BE2C (cell line): ENCODE measurements at regions not wholly inside any gene's neighbourhood (a gene's known extent, or its start where the extent isn't known, plus 50 kb on each side); places are given as distances from the start of the nearest gene placed in this dataset.

ENCODE experiments used
- DNase-seq: peaks from one replicate; pipeline ENCODE4 v3.0.0-alpha.2; 2020
- H3K27me3 ChIP-seq: fragments of 250-450 bp; sonication (Bioruptor Pico); 2 replicates; pipeline ENCODE4 v1.5.1; 2020; ENCODE audit warnings: mild to moderate bottlenecking
- H3K36me3 ChIP-seq: fragments of 250-450 bp; sonication (Bioruptor Pico); 2 replicates; pipeline ENCODE4 v1.5.1; 2020; ENCODE audit warnings: mild to moderate bottlenecking
- H3K4me1 ChIP-seq: fragments of 250-450 bp; sonication (Bioruptor Pico); 2 replicates; pipeline ENCODE4 v1.5.1; 2020
- H3K4me3 ChIP-seq: 2 replicates; pipeline ENCODE4 v1.5.1; 2011; ENCODE audit warnings: low read depth, low read length
- H3K9me3 ChIP-seq: fragments of 250-450 bp; sonication (Bioruptor Pico); 2 replicates; pipeline ENCODE4 v1.5.1; 2020
- TF ChIP-seq, protein P1 (sequence below): IDR thresholded peaks from 2 replicates; pipeline ENCODE4 v1.5.1; 2012; ENCODE audit warnings: mild to moderate bottlenecking, low read depth, low read length

DNA sequence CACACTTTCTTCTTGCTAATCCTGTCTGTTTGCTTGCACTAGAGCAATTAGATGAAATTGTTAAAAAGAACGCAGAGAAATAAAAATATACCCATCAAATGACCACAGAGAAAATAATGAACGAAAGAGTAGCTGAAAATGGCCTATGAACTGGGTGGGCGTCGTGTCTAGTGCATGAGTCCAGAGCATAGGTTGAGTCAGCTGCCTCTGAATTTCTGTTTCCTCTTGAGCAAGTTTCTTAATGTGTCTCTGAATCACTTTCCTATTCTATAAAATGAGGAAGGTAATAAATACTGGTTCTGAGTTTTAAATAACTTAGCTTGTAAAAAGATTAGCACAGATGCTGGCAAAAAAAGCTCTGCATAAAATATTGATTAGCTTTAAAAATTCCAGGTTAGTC, 75.0 kb downstream of the POM121L12 start:
- TF ChIP-seq, protein P1, sequence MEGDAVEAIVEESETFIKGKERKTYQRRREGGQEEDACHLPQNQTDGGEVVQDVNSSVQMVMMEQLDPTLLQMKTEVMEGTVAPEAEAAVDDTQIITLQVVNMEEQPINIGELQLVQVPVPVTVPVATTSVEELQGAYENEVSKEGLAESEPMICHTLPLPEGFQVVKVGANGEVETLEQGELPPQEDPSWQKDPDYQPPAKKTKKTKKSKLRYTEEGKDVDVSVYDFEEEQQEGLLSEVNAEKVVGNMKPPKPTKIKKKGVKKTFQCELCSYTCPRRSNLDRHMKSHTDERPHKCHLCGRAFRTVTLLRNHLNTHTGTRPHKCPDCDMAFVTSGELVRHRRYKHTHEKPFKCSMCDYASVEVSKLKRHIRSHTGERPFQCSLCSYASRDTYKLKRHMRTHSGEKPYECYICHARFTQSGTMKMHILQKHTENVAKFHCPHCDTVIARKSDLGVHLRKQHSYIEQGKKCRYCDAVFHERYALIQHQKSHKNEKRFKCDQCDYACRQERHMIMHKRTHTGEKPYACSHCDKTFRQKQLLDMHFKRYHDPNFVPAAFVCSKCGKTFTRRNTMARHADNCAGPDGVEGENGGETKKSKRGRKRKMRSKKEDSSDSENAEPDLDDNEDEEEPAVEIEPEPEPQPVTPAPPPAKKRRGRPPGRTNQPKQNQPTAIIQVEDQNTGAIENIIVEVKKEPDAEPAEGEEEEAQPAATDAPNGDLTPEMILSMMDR, result no peak
- DNase-seq, result no peak
- Histone ChIP-seq H3K9me3 (no peaks in the 10 kb centered on the region), H3K27me3 (no peaks in the 10 kb centered on the region), H3K36me3 (no peaks in the 10 kb centered on the region), H3K4me1 (no peaks in the 10 kb centered on the region), H3K4me3 (no peak overlapping the region)

DNA sequence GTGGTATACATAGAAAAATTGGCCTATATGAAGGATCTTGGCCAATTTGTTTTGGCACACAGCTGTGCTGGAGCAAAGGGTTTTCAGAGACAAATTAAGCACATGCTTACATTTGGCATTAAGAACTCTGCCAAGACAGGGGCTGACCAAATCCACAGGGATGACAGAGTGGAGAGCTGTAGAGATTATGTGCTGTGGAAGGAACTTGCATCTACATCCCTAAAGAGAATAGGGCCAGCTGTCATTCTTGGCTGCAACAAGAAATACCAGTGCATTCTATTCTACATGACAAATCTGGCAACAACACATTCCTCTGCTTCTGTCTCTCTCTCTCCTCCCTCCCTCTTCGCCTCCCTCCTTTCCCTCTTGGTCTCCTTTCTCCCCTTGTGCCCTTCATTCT, 75.6 kb downstream of the POM121L12 start:
- TF ChIP-seq, protein P1, result no peak
- no peaks in the 10 kb centered on the region for H3K27me3 ChIP-seq
- H3K36me3 ChIP-seq, result no peaks in the 10 kb centered on the region
- no peaks in the 10 kb centered on the region for H3K4me1 ChIP-seq
- DNase-seq, result no peak
- no peaks in the 10 kb centered on the region for H3K9me3 ChIP-seq
- H3K4me3 ChIP-seq, result no peak overlapping the region

DNA sequence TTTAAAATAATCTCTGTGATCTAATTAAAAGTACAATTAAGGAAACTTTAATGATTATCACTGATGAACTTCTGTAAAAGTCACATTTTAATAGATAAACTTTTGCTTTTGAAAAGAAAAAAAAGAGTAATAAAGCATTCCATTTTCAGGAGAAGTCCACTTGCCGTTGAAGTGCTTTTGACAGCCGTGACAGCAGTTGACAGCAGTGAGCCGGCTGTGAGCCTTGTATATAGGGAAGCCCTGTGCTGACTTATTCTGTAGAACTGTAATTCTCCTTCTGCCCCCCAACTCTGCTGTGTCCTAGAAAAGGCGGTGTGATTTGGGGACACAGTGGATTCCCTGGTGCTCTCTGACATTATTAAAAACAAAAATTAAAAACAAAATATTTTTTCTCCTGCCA, 78.0 kb downstream of the POM121L12 start:
- TF ChIP-seq, protein P1, result no peak

DNA sequence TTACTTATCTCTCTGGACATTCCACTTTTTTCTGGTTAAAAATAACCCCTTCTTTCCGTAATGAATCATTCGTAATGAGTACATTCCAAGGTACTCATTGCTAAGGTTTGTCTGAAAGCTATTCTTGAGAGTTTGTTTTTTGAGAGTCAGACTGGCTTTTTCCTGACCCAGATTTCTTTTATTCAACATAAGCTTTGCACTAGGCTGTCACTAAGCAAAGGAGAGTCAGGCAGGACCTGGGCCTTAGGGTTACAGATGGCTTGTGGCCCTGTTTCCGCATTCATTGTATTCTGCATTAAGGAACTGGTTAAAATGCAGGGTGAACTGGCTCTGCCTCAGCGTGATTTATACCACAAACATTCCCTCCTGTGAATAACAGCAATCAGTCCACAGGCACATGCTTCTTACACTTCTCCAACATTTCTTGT, 84.1 kb downstream of the POM121L12 start:
- TF ChIP-seq, protein P1, result no peak
- no peaks in the 10 kb centered on the region for H3K27me3 ChIP-seq
- no peaks in the 10 kb centered on the region for H3K4me1 ChIP-seq
- no peaks in the 10 kb centered on the region for H3K36me3 ChIP-seq
- H3K9me3 ChIP-seq, result no peaks in the 10 kb centered on the region
- DNase-seq, result no peak
- no peak overlapping the region for H3K4me3 ChIP-seq

More for the DNA sequence above, 78.0 kb downstream of the POM121L12 start:
- Histone ChIP-seq H3K9me3 (no peaks in the 10 kb centered on the region), H3K4me1 (no peaks in the 10 kb centered on the region), H3K27me3 (no peaks in the 10 kb centered on the region), H3K36me3 (no peaks in the 10 kb centered on the region), H3K4me3 (no peak overlapping the region)
- DNase-seq, result no peak

DNA sequence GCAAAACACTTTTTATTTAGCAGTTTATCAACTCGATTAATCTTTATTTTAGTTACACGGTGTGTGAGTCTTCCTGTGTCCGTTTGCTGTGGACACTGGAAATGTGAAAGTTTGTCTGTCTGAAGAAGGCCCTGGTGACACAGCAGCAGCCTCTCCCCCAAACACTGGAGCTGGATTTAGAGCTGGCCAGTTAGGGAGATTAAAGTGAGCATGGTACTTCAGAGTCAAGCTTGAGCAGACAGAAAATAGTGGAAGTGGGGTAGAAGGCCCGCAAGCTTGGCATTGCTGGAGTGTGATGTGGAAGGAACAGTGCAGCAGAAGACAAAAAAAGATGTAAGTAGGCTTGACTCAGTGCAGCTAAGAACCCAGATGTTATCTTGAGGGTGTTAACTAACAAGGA, 85.9 kb downstream of the POM121L12 start:
- no peak overlapping the region for H3K4me3 ChIP-seq
- TF ChIP-seq, protein P1, result no peak
- DNase-seq, result no peak
- H3K27me3 ChIP-seq, result no peaks in the 10 kb centered on the region
- no peaks in the 10 kb centered on the region for H3K9me3 ChIP-seq
- H3K4me1 ChIP-seq, result no peaks in the 10 kb centered on the region
- no peaks in the 10 kb centered on the region for H3K36me3 ChIP-seq

DNA sequence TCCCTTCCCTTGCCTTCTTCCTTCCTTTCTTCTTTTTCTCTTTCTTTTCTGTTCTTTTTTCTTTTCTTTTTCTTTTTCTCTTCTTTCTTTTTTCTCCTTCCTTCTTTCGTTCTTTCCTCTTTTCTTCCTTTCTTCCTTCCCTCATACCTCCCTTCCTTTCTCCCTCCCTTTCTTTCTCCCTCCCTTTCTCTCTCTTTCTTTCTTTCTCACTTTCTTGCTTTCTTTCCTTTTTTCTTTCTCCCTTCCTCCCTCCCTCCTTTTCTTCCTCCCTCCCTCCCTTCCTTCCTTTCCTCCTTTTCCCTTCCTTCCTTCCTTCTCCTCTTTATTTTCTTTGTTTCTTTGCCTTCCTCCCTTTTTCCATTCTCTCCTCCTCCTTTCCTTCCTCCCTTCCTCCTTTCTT, 96.3 kb downstream of the POM121L12 start:
- Histone ChIP-seq H3K27me3 (no peaks in the 10 kb centered on the region), H3K9me3 (no peaks in the 10 kb centered on the region), H3K4me3 (no peak overlapping the region), H3K4me1 (no peaks in the 10 kb centered on the region), H3K36me3 (no peaks in the 10 kb centered on the region)
- no peak for DNase-seq
- TF ChIP-seq, protein P1, result no peak
